GM18907 (cell line): ENCODE measurements at regions not wholly inside any gene's neighbourhood (a gene's known extent, or its start where the extent isn't known, plus 50 kb on each side); places are given as distances from the start of the nearest gene placed in this dataset.
"Not testable (repeated sequence)": the region's sequence is repeated elsewhere in the genome, so short reads cannot be mapped to it uniquely, and the experiment has no call there.

ENCODE experiments used
- ATAC-seq: cut with Tn5 transposase; IDR thresholded peaks from one replicate; pipeline ENCODE4 v1.9.1; 2021; ENCODE audit warnings: mild to moderate bottlenecking, moderate library complexity; ENCODE audit not compliant: unreplicated experiment

DNA sequence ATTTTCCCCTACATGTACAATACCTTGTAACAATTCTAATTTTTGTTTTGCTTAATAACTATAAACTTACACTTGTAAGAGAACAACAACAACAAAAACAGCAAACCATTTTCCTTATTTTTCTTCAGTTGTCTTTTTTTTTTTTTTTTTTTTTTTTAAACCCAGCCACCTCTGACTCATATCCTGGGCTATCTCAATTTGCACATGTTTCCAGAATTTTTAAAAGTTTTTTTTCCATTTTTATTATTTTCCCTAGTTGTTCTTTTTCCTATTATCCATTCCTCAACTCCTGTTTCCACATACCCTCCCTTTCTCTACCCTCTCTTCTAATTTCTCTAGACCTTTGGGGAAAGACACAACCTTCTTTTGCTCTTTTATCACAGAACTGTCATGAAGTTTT, 112.5 kb downstream of the EFEMP1 start:
- ATAC-seq, result no peak

DNA sequence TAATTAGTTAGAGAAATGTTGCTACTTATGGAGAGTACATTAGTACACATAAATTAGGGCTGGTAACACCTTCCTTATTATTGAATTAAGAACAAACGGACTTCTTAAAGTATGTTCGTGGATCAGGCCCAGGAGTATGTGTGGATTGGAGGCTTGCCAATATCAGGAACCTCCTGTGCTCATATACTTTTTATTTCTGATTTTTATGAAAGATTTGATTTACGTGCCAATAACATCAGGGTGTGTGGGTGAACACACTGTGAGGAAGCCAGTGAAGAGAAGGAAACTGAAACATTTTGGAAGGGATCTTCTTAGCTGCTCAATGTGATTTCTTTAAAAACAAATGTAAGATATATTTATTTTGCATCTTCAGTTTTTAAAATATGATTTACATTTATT, 113.0 kb downstream of the EFEMP1 start:
- ATAC-seq, result no peak

DNA sequence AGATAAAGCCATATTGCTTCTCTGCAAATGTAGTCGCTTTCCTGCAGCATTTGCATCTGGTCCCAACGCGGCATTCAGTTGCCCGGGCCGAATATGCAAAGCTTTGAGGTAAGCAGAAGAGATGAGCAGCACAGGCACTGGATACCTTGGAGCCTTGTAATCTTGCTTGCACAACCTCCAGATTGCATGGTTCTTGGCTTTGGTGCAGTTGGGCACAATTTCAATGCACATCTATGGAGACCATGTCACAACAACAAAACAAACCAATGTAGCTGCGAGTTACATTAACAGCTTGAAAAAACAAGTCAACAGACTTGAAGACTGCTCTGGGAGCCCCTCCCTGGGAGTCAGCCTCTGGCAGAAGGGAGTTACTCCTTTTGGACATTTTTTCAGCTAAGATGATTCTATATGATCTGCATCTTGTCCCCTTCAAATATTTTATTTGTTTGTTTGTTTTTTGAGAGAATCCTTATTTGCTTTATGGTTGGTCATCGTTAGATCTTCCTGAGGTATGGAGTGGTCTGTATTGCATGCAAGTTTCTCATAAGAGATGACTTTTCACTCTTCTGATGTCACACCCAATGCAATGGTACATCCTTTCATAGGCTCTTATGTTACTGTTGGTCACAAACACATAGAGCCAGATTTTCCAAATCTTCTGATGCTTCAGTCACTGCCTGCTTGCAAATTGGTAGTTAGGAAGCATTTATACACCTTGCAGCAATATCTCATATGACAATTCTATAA, 113.5 kb downstream of the EFEMP1 start:
- ATAC-seq, result no peak

DNA sequence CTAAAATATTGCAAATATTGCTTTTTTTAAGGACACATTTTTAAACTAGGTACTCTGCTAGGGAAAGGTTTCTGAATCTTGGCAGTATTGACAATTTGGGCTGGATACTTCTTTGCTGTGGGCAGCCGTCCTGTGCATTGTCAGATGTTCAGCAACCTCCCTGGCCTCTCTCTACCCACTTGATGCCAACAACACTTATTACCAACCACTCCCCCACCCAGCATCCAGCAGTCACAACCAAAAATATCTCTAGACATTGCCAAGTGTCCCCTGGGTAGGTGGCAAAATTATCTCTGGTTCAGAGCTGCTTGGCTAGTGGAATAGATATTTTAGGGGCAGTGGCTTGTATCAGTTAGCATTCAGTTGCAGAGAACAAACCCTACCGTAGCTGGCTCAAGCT, 114.3 kb upstream of the PNPT1 start:
- ATAC-seq, result no peak

GRCh38 chr2:55805686-55806085, 112.0 kb upstream of the PNPT1 start:
- no peak for ATAC-seq

- no peak for ATAC-seq
Observed at GRCh38 chr2:55804535-55804934, 110.9 kb upstream of the PNPT1 start.

- ATAC-seq, result no peak
Observed at GRCh38 chr2:55802067-55802466, 108.4 kb upstream of the PNPT1 start.

GRCh38 chr2:55801436-55801835, 107.8 kb upstream of the PNPT1 start:
- ATAC-seq, result no peak

DNA sequence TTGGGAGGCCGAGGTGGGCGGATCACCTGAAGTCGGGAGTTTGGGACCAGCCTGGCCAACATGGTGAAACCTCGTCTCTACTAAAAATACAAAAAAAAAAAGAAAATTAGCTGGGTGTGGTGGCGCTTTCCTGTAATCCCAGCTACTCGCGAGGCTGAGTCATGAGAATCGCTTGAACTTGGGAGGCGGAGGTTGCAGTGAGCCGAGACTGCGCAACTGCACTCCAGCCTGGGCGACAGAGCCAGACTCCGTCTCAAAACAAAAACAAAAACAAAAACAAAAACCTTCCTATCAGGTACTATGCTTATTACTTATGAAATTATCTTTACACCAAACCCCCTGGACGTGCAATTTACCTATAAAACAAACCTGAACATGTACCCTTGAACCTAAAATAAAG, 106.0 kb upstream of the PNPT1 start:
- not testable (repeated sequence) for ATAC-seq

DNA sequence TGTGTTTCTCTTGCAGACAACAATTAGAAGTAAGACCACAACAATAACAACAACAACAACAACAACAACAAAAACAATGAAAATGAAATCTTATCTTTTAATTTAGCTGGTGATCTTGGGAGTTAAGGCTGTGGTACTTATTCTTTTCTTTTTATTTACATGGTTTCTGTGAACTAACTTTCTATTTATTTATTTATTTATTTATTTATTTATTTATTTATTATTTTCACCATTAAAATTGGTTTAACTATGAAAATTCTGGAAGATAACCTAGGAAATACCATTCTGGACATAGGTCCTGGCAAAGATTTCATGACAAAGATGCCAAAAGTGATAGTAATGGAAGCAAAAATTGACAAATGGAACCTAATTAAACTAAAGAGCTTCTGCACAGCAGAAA, 102.5 kb upstream of the PNPT1 start:
- no peak for ATAC-seq

DNA sequence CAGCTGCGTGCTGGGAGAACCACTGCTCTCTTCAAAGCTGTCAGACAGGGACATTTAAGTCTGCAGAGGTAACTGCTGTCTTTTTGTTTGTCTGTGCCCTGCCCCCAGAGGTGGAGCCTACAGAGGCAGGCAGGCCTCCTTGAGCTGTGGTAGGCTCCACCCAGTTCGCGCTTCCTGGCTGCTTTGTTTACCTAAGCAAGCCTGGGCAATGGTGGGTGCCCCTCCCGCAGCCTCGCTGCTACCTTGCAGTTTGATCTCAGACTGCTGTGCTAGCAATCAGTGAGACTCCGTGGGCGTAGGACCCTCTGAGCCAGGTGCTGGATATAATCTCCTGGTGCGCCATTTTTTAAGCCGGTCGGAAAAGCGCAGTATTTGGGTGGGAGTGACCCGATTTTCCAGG, 100.0 kb upstream of the PNPT1 start:
- ATAC-seq, result not testable (repeated sequence)

- no peak for ATAC-seq
Observed at GRCh38 chr2:55786280-55786679, 92.6 kb upstream of the PNPT1 start.

DNA sequence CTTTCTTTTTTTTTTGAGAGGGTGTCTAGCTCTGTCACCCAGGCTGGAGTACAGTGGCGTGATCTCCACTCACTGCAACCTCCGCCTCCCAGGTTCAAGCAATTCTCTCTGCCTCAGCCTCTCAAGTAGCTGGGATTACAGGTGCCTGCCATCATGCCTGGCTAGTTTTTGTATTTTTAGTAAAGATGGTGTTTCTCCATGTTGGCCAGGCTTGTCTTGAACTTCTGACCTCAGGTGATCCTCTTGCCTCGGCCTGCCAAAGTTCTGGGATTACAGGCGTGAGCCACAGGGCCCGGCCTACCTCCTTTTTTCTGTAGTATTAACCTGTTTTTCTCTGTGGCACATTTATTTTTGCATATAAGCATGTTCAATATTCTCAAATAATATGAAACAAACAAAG, 90.1 kb upstream of the PNPT1 start:
- ATAC-seq, result not testable (repeated sequence)

GRCh38 chr2:55782528-55783173, 89.0 kb upstream of the PNPT1 start:
- peak; percentile 48 for ATAC-seq

GRCh38 chr2:55781542-55781941, 87.9 kb upstream of the PNPT1 start:
- ATAC-seq, result no peak

DNA sequence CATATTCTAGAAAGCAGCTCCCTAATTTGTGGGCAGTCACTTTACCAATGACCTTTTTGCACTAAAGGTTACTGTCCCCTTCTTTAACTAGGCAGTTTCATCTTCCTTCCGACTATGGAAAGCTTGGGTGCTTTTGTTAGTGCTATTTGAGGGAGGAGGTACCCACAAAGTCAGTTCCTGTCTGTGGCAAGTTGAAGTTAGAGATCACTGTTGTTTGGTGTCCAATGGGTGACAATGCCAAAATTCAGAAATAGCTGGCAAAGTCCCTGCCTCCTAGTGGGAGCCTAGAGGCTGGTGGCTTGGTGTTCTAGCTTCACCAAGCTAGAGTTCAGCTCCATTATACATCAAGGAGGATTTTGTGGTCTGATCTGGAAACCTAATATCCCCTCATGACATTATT, 87.1 kb upstream of the PNPT1 start:
- ATAC-seq, result peak; percentile 36

DNA sequence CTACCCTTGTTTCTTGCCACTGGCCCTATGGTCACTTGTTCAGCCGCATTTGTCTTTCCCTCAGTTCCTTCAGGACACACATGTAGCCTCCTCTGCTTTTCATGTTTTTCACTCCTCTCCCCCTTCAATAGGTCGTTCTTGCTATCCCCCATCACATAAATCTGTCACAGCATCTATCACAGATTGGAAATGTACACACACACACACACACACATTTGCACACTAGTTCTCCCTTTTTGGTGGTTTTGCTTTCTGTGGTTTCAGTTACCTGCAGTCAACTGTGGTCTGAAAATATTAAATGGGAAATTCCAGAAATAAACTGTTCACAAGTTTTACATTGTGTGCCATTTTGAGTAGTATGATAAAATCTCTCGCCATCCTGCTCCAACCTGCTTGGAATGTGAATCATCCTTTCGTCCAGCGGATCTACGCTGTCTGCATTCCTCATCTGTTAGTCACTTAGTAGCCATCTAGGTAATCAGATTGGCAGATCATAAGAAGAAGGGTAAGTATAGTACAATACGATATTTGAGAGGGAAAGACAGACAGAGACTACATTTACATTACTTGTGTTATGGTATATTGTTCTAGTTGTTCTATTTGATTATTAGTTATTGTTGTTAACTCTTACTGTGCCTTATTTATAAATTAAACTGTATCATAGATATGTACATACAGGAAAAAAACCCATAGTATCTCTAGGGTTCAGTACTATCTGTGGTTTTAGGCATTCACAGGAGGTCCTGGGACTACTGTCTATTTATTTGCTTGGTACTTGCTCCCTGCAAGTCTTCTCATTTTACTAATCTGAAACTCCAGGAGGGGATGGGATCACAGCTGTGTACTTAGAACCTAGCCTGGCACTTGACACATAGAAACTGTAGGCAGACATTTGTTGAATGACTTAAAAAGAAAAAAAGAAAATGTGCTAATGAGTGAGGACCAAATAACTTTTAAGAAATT, 86.1 kb upstream of the PNPT1 start:
- ATAC-seq, result no peak

GRCh38 chr2:55776966-55777365, 83.3 kb upstream of the PNPT1 start:
- no peak for ATAC-seq

- no peak for ATAC-seq
Observed at GRCh38 chr2:55776479-55776878, 82.8 kb upstream of the PNPT1 start.

- ATAC-seq, result peak; percentile 55
Observed at GRCh38 chr2:55775828-55776227, 82.2 kb upstream of the PNPT1 start.

DNA sequence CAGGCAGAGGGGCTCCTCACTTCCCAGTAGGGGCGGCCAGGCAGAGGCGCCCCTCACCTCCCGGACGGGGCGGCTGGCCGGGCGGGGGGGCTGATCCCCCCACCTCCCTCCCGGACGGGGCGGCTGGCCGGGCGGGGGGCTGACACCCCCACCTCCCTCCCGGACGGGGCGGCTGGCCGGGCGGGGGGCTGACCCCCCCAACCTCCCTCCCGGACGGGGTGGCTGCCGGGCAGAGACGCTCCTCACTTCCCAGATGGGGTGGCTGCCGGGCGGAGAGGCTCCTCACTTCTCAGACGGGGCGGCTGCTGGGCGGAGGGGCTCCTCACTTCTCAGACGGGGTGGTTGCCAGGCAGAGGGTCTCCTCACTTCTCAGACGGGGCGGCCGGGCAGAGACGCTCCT, 80.0 kb upstream of the PNPT1 start:
- not testable (repeated sequence) for ATAC-seq
